Keratinocyte (primary cell): ENCODE measurements at regions not wholly inside any gene's neighbourhood (a gene's known extent, or its start where the extent isn't known, plus 50 kb on each side); places are given as distances from the start of the nearest gene placed in this dataset.

Experiments
- DNase-seq: peaks from one replicate; pipeline ENCODE4 v3.0.0-alpha.2; 2011; ENCODE audit warnings: low read depth, missing footprints, low spot score
- FAIRE-seq: peaks from 2 replicates; lab custom pipeline; 2011; peaks lifted over from hg19 to GRCh38; lab: Jason Lieb, UNC
- H2AFZ ChIP-seq: 2 replicates; pipeline ENCODE4 v1.6.0; 2012; ENCODE audit warnings: low read length, control low read depth, inconsistent platforms; ENCODE audit not compliant: control insufficient read depth
- H3K27ac ChIP-seq: 2 replicates; pipeline ENCODE4 v1.5.1; 2011; ENCODE audit warnings: low read length; ENCODE audit not compliant: control insufficient read depth, insufficient read depth
- H3K27me3 ChIP-seq: 3 replicates; pipeline ENCODE4 v1.6.0; 2011; ENCODE audit warnings: low read length; ENCODE audit not compliant: control insufficient read depth, insufficient read depth; ENCODE audit errors: extremely low read depth
- H3K36me3 ChIP-seq, 2 experiments: 2 replicates in 1 of 2; 3 replicates in 1 of 2; pipeline ENCODE4 v1.5.1; 2011; ENCODE audit warnings: low read length in 2 of 2, mild to moderate bottlenecking in 1 of 2; ENCODE audit not compliant: control insufficient read depth in 2 of 2, insufficient read depth in 2 of 2; ENCODE audit errors: extremely low read depth in 1 of 2
- H3K4me1 ChIP-seq: 3 replicates; pipeline ENCODE4 v1.5.1; 2011; ENCODE audit warnings: low read length; ENCODE audit not compliant: control insufficient read depth, insufficient read depth; ENCODE audit errors: extremely low read depth
- H3K4me2 ChIP-seq: 3 replicates; pipeline ENCODE4 v1.6.0; 2011; ENCODE audit warnings: low read depth, low read length; ENCODE audit not compliant: control insufficient read depth, insufficient read depth; ENCODE audit errors: extremely low read depth
- H3K4me3 ChIP-seq, 3 experiments: fragments of 200-600 bp in 1 of 3; sonication (generic) in 1 of 3; 2 replicates in 2 of 3; 3 replicates in 1 of 3; pipeline ENCODE4 v1.5.1; 2011 to 2016; ENCODE audit warnings: low read length in 3 of 3, mild to moderate bottlenecking in 3 of 3, control low read depth in 2 of 3, inconsistent platforms in 1 of 3, low read depth in 1 of 3, mixed read lengths in 1 of 3, mixed run types in 1 of 3, moderate library complexity in 1 of 3; ENCODE audit not compliant: control insufficient read depth in 2 of 3, insufficient read depth in 2 of 3; ENCODE audit errors: extremely low read depth in 1 of 3
- H3K79me2 ChIP-seq: 2 replicates; pipeline ENCODE4 v1.6.0; 2012; ENCODE audit warnings: low read length; ENCODE audit not compliant: control insufficient read depth, insufficient read depth
- H3K9ac ChIP-seq: 3 replicates; pipeline ENCODE4 v1.6.0; 2011; ENCODE audit warnings: low read length; ENCODE audit not compliant: control insufficient read depth, insufficient read depth; ENCODE audit errors: extremely low read depth
- H3K9me1 ChIP-seq: 3 replicates; pipeline ENCODE4 v1.6.0; 2011; ENCODE audit warnings: low read length; ENCODE audit not compliant: control insufficient read depth, insufficient read depth; ENCODE audit errors: extremely low read depth
- H3K9me3 ChIP-seq: 2 replicates; pipeline ENCODE4 v1.5.1; 2012; ENCODE audit warnings: low read depth, low read length; ENCODE audit not compliant: control insufficient read depth
- H4K20me1 ChIP-seq: 3 replicates; pipeline ENCODE4 v1.6.0; 2011; ENCODE audit warnings: low read length; ENCODE audit not compliant: control insufficient read depth, insufficient read depth; ENCODE audit errors: extremely low read depth
- CTCF ChIP-seq, 3 experiments: IDR thresholded peaks in 1 of 3; conservative IDR thresholded peaks in 1 of 3; optimal IDR thresholded peaks in 1 of 3; 2 replicates in 2 of 3; 3 replicates in 1 of 3; pipeline versions ENCODE3 to v1.5.1; 2011; ENCODE audit warnings: low read length in 3 of 3, mild to moderate bottlenecking in 3 of 3, moderate library complexity in 2 of 3, control low read depth in 1 of 3, inconsistent platforms in 1 of 3; ENCODE audit not compliant: insufficient read depth in 2 of 3; ENCODE audit errors: extremely low read depth in 1 of 3
- EZH2 ChIP-seq: IDR thresholded peaks from one replicate; pipeline ENCODE4 v1.6.1; 2012; ENCODE audit warnings: inconsistent platforms, mild to moderate bottlenecking, low read length, moderate library complexity
- dilution Hi-C: fragments of 300-500 bp; cut with MboI; formaldehyde crosslinking; loops from one replicate; pipeline ENCODE4 v1.7.0; 2020; ENCODE audit warnings: low sequenced_read_pairs; ENCODE audit not compliant: extremely low pct_ligation_motif_present

DNA sequence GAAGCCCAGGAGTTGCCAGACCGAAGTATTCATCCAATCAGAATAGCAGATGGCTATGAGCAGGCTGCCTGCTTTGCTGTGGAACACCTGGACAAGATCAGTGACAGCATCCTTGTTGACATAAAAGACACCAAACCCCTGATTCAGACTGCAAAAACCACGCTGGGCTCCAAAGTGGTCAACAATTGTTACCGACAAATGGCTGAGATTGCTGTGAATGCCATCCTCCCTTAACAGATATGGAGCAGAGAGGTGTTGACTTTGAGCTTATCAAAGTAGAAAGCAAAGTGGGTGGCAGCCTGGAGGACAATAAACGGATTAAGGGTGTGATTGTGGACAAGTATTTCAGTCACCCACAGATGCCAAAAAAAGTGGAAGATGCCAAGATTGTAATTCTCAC is 250.3 kb upstream of the OBI1 start:
- H4K20me1 ChIP-seq: no peaks in the 10 kb centered on the region
- H3K9me1 ChIP-seq: no peaks in the 10 kb centered on the region
- H3K36me3 ChIP-seq: no peaks in the 10 kb centered on the region
- TF ChIP-seq CTCF (optimal IDR thresholded peaks at IDR 0.05 in 1 of 3, IDR thresholded peaks at IDR 0.05 in 1 of 3, conservative IDR thresholded peaks at IDR 0.05 in 1 of 3; ENCODE audit: extremely low read depth in 1 of 3, insufficient read depth in 2 of 3, low read length in 3 of 3) (no peak), EZH2 (no peak)
- dilution Hi-C loops: no loop called here
- no peak overlapping the region for H3K27ac ChIP-seq
- H3K4me2 ChIP-seq: no peak overlapping the region
- no peaks in the 10 kb centered on the region for H3K4me1 ChIP-seq
- H3K9me3 ChIP-seq: no peaks in the 10 kb centered on the region
- H3K9ac ChIP-seq: no peak overlapping the region
- no peaks in the 10 kb centered on the region for H3K79me2 ChIP-seq
- FAIRE-seq (no peak), DNase-seq (no peak)
- no peak overlapping the region for H3K4me3 ChIP-seq
- no peak overlapping the region for H2AFZ ChIP-seq
- H3K27me3 ChIP-seq: no peaks in the 10 kb centered on the region

- Histone ChIP-seq H3K9me3 (no peaks in the 10 kb centered on the region), H3K4me1 (no peaks in the 10 kb centered on the region), H3K4me3 (no peak overlapping the region), H3K79me2 (no peaks in the 10 kb centered on the region), H2AFZ (no peak overlapping the region), H3K27me3 (no peaks in the 10 kb centered on the region), H3K27ac (no peak overlapping the region), H3K9ac (no peak overlapping the region), H3K36me3 (no peaks in the 10 kb centered on the region), H3K9me1 (no peaks in the 10 kb centered on the region), H4K20me1 (no peaks in the 10 kb centered on the region), H3K4me2 (no peak overlapping the region)
- no peak for FAIRE-seq
- dilution Hi-C loops: no loop called here
- DNase-seq: no peak
- TF ChIP-seq EZH2 (no peak), CTCF (optimal IDR thresholded peaks at IDR 0.05 in 1 of 3, IDR thresholded peaks at IDR 0.05 in 1 of 3, conservative IDR thresholded peaks at IDR 0.05 in 1 of 3; ENCODE audit: extremely low read depth in 1 of 3, insufficient read depth in 2 of 3, low read length in 3 of 3) (no peak)
Observed at GRCh38 chr13:78907006-78907405, 248.1 kb upstream of the OBI1 start.
